ENCODE measurements at regions not wholly inside any gene's neighbourhood (a gene's known extent, or its start where the extent isn't known, plus 50 kb on each side); places are given as distances from the start of the nearest gene placed in this dataset.
A peak's percentile ranks its signal among the peaks of the same experiment; 100 is the strongest.

DNA sequence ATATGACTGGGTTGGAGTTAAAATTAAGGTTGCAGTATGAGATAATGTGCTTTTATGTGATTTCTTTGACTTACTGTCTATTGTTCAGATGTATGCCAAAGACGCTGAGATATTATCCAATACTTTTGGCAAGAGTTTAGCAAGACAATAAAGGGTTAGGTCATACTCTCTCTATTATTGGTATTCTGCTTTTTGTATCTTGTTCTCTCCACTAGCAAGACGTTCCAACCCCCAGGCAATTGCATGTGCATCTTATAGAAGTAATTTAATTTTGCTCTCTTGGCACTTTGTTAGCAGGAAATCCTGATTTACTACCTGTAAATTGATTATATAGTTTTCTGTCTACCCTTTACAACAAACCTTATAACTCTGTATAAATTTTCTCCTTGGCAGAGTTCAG, 1093.6 kb downstream of the CDH9 start:
- no peak for ATAC-seq
- H3K27me3 ChIP-seq (ENCODE audit: control insufficient read depth, insufficient read depth, low read length) = no peaks in the 10 kb centered on the region
- no peaks in the 10 kb centered on the region for H3K9me3 ChIP-seq (ENCODE audit: control insufficient read depth, insufficient read depth, low read length)
- TF ChIP-seq, protein P1, sequence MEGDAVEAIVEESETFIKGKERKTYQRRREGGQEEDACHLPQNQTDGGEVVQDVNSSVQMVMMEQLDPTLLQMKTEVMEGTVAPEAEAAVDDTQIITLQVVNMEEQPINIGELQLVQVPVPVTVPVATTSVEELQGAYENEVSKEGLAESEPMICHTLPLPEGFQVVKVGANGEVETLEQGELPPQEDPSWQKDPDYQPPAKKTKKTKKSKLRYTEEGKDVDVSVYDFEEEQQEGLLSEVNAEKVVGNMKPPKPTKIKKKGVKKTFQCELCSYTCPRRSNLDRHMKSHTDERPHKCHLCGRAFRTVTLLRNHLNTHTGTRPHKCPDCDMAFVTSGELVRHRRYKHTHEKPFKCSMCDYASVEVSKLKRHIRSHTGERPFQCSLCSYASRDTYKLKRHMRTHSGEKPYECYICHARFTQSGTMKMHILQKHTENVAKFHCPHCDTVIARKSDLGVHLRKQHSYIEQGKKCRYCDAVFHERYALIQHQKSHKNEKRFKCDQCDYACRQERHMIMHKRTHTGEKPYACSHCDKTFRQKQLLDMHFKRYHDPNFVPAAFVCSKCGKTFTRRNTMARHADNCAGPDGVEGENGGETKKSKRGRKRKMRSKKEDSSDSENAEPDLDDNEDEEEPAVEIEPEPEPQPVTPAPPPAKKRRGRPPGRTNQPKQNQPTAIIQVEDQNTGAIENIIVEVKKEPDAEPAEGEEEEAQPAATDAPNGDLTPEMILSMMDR (IDR thresholded peaks at IDR 0.05) = no peak
- peaks cover 21% of the 10 kb centered on the region for H3K36me3 Mint-ChIP-seq
- H3K27ac Mint-ChIP-seq = no peak overlapping the region
- no peaks in the 10 kb centered on the region for H3K36me3 ChIP-seq (ENCODE audit: control insufficient read depth, insufficient read depth, low read length)
- WGBS (ENCODE audit: insufficient coverage) = 80% methylated on average over 1 of the region's 2 CpGs
- no peaks in the 10 kb centered on the region for H3K4me1 Mint-ChIP-seq
- no peaks in the 10 kb centered on the region for H3K4me1 ChIP-seq (ENCODE audit: control insufficient read depth, insufficient read depth, low read length)
- no peak for DNase-seq
- H3K4me3 ChIP-seq (ENCODE audit: low read length) = no peak overlapping the region
- intact Hi-C loops (cut with micrococcal nuclease) = no loop called here
- H3K4me3 Mint-ChIP-seq = no peak overlapping the region
- H3K27ac ChIP-seq (ENCODE audit: low read length) = no peak overlapping the region
- peaks cover 16% of the 10 kb centered on the region in 2 donors for H3K9me3 Mint-ChIP-seq
- no peaks in the 10 kb centered on the region for H3K27me3 Mint-ChIP-seq (ENCODE audit: low read depth in 2 of 2)

DNA sequence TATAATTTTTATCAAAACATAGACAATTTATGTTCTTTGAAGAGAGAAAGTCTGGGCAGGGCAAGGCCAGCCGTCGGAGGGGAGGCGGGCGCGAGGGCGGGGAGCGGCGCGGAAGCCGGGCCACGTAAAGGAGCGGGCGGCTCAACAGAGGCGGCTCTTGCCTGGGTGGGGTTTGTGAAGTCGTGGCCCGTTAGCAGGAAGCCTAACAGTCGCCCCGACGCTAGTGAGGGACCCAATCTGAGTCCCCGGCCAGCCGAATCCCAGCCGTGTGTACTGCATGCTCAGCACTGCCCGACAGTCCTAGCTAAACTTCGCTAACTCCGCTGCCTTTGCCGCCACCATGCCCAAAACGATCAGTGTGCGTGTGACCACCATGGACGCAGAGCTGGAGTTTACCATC, 1129.2 kb downstream of the CDH9 start:
- ATAC-seq = peak in 2 of 3 donors; percentile 47 to 62
- no peak overlapping the region for H3K4me3 Mint-ChIP-seq
- peaks cover 5 to 25% of the 10 kb centered on the region in 2 donors for H3K9me3 Mint-ChIP-seq
- Histone ChIP-seq H3K36me3 (ENCODE audit: control insufficient read depth, insufficient read depth, low read length) (no peaks in the 10 kb centered on the region), H3K9me3 (ENCODE audit: control insufficient read depth, insufficient read depth, low read length) (peaks cover 19% of the 10 kb centered on the region), H3K27ac (ENCODE audit: low read length) (no peak overlapping the region), H3K27me3 (ENCODE audit: control insufficient read depth, insufficient read depth, low read length) (no peaks in the 10 kb centered on the region), H3K4me1 (ENCODE audit: control insufficient read depth, insufficient read depth, low read length) (no peaks in the 10 kb centered on the region), H3K4me3 (ENCODE audit: low read length) (no peak overlapping the region)
- H3K4me1 Mint-ChIP-seq = no peaks in the 10 kb centered on the region
- intact Hi-C loops (cut with micrococcal nuclease) = no loop called here
- no peak overlapping the region for H3K27ac Mint-ChIP-seq
- peaks cover 11% of the 10 kb centered on the region for H3K36me3 Mint-ChIP-seq
- TF ChIP-seq, protein P1 (IDR thresholded peaks at IDR 0.05) = no peak
- 90% methylated on average over 29 of the region's 29 CpGs for WGBS (ENCODE audit: insufficient coverage)
- H3K27me3 Mint-ChIP-seq (ENCODE audit: low read depth in 2 of 2) = no peaks in the 10 kb centered on the region
- no peak for DNase-seq

DNA sequence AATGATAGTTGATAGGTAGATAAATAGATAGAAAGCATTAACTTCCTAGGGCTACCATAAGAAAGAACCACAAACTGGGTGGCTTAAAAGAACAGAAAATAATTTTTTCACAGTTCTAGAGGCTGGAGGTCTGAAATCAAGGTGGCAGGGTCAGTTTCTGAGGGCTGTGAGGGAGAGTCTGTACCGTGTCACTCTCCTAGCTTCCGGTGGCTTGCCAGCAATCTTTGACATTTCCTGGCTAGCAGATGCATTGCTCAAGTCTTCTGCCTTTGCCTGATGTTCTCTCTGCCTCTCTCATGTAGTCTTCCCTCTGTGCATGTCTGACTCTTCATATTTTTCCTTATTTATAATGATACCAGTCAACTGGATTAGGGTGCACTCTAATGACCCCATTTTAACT, 1132.7 kb downstream of the CDH9 start:
- peaks cover 2 to 15% of the 10 kb centered on the region in 2 donors for H3K9me3 Mint-ChIP-seq
- no peak for ATAC-seq
- H3K36me3 Mint-ChIP-seq = peaks cover 15% of the 10 kb centered on the region
- TF ChIP-seq, protein P1 (IDR thresholded peaks at IDR 0.05) = no peak
- H3K4me3 Mint-ChIP-seq = no peak overlapping the region
- no peaks in the 10 kb centered on the region for H3K4me1 Mint-ChIP-seq
- Histone ChIP-seq H3K27ac (ENCODE audit: low read length) (no peak overlapping the region), H3K27me3 (ENCODE audit: control insufficient read depth, insufficient read depth, low read length) (no peaks in the 10 kb centered on the region), H3K4me1 (ENCODE audit: control insufficient read depth, insufficient read depth, low read length) (no peaks in the 10 kb centered on the region), H3K36me3 (ENCODE audit: control insufficient read depth, insufficient read depth, low read length) (no peaks in the 10 kb centered on the region), H3K4me3 (ENCODE audit: low read length) (no peak overlapping the region), H3K9me3 (ENCODE audit: control insufficient read depth, insufficient read depth, low read length) (peaks cover 8% of the 10 kb centered on the region)
- DNase-seq = no peak
- H3K27me3 Mint-ChIP-seq (ENCODE audit: low read depth in 2 of 2) = no peaks in the 10 kb centered on the region
- no peak overlapping the region for H3K27ac Mint-ChIP-seq
- intact Hi-C loops (cut with micrococcal nuclease) = no loop called here
- 73% methylated on average over 2 of the region's 2 CpGs for WGBS (ENCODE audit: insufficient coverage)

DNA sequence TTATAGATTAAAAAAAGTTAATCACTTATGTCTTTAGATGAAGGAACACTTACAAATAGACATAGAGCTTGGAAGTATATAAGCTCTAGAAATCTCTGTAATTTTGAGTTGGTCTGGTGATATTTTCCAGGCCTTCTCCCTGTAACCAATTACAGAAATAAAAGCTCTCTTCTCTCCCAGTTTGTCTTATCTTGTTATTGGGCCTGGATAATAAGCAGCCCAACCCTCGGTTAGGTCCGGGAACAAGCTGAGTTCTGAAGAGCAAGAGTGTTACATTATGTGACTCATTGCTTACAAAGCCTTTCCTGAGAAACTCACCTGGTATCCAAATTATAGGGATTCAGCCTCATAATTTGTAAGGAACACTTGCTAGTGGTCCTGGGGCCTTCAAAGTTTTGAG, 1146.2 kb downstream of the CDH9 start:
- Histone ChIP-seq H3K27ac (ENCODE audit: low read length) (no peak overlapping the region), H3K9me3 (ENCODE audit: control insufficient read depth, insufficient read depth, low read length) (peaks cover 7% of the 10 kb centered on the region), H3K27me3 (ENCODE audit: control insufficient read depth, insufficient read depth, low read length) (no peaks in the 10 kb centered on the region), H3K36me3 (ENCODE audit: control insufficient read depth, insufficient read depth, low read length) (no peaks in the 10 kb centered on the region), H3K4me1 (ENCODE audit: control insufficient read depth, insufficient read depth, low read length) (no peaks in the 10 kb centered on the region), H3K4me3 (ENCODE audit: low read length) (no peak overlapping the region)
- WGBS (ENCODE audit: insufficient coverage) = 86% methylated on average over 2 of the region's 2 CpGs
- Mint-ChIP-seq H3K27ac (no peak overlapping the region), H3K27me3 (ENCODE audit: low read depth in 2 of 2) (no peaks in the 10 kb centered on the region), H3K9me3 (peaks cover 12 to 13% of the 10 kb centered on the region in 2 donors), H3K4me3 (no peak overlapping the region), H3K4me1 (no peaks in the 10 kb centered on the region), H3K36me3 (peaks cover 10% of the 10 kb centered on the region)
- TF ChIP-seq, protein P1 (IDR thresholded peaks at IDR 0.05) = no peak
- intact Hi-C loops (cut with micrococcal nuclease) = no loop called here
- DNase-seq (no peak), ATAC-seq (no peak)
